ENCODE measurements at regions not wholly inside any gene's neighbourhood (a gene's known extent, or its start where the extent isn't known, plus 50 kb on each side); places are given as distances from the start of the nearest gene placed in this dataset.

DNA sequence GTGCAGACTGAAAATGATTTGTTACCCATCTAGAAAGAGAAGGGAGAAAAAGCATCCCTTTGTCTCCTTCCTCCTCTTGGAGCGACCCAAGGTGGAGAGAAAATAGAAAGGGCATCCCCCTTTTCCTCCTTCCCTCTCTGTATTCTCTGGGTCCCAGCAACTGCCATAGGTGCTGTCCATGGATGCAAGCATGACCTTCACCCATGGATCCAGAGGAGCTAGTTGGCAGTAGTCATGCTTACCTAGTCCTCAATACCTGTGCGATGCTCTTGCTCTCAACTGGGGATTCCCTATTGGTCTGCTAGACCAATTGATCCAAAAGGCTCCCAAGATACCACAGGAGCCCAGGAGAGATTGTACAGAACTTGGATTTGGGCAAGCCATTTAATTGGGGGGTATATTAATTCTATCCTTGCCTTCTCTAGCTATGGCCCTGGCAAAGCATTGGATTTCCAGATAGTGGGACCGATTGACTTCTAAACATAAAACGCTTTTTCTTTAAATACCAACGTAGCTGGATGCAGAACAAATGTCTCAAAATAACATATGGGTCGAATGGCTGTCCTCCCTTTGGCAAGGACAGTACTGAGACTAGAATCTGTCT is 547.8 kb upstream of the IGFBP3 start:
- DNase-seq, result peak; percentile 43

DNA sequence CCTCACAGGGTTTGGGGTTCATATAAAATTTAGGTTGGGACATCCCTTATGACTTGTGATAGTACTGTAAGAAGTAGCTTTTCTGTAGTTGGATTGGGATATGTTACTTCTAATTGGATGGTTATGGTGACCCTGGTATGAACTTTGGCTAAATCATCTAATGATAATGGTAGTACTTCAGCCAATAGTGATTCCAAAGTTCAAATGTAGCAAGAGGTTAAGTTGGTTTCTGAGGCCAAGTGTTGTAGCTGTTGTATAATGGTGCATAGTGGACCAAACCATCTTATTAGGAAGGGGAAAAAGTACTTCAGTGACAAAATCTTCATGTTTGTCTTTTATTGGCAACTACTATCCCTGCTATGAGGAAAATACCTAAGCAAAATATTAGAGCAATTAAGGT is 542.1 kb upstream of the IGFBP3 start:
- no peak for DNase-seq

DNA sequence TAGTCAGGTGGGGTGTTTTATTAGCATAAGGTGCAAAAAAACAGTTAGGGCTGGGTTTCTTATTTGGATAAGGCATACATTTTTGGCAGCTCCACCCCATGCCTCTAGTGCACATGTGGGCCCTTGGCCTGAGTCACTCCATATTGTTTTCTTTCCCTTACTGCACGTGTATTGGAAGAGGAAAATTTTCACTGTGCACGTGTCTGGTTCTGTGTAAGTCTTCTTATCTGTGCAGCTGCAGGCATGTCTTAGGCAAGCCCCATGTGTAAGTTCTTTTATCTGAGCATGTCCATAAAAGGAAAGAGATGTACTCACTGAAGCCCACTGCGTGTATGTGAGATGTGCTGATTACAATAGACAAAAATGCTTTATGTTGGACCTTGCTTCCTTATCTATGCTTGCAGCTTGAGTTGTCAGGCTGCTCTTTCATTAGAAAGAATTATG is 540.3 kb upstream of the IGFBP3 start:
- no peak for DNase-seq

DNA sequence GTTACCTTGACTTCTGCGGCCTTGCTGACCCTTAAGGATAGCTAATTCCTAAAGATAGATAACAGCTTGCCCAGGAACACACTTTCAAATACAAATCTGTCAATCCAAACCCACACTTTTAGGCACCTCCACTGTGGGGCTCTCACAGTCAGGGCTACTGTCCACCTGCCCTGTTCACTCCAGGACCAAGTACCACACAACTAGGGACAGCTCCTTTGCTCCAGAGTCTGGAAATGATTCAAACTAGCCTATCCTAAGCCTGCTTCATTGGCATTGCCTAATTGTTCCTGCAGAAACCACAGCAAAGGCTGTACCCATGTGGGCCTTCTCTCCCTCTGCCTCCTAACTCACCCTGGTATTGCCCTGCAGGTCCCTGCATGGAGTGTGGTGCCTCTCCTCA is 538.9 kb upstream of the IGFBP3 start:
- no peak for DNase-seq

- DNase-seq, result no peak
These were observed 533.7 kb upstream of the IGFBP3 start for GRCh38 chr7:46454816-46455215.

DNA sequence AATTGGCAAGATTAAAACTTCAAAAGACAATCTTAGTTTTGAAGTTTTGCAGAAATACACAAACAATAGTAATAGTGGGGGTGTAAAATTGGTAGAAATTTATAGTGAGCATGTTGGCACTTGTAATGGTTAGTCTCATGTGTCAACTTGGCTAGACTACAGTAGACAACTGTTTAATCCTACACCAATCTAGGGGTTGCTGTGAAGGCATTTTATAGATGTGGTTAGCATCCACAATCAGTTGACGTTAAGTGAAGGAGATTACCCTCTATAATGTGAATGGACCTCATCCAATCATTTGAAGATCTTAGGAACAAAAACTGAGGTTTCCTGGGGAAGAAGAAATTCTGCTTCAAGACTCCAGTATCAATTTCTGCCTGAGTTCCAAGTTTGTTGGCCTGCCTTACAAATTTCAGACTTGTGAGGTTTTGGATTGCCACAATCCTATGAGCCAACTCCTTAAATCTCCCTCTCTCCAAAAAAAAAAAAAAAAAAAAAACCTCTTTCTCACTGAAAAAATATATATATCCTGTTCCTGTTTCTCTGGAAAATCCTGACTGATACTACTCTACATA is 531.6 kb upstream of the IGFBP3 start:
- DNase-seq, result no peak

DNA sequence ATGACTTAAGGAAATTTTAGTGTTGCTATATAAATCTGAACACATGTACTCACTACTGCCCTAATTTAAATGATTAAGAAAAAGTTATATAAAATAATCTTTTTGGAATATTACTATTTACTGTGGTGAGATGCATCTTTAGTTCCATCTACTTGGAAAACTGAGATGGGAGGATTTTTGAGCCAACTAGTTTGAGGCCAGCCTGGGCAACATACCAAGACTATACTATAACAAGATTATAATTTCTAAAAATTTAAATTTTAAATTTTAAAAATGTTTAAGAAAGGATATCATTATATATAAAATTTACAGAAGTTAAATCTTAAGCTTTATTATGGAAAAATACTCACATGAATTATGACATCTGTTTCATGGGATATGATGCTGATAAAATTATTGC is 530.8 kb upstream of the IGFBP3 start:
- DNase-seq, result no peak

DNA sequence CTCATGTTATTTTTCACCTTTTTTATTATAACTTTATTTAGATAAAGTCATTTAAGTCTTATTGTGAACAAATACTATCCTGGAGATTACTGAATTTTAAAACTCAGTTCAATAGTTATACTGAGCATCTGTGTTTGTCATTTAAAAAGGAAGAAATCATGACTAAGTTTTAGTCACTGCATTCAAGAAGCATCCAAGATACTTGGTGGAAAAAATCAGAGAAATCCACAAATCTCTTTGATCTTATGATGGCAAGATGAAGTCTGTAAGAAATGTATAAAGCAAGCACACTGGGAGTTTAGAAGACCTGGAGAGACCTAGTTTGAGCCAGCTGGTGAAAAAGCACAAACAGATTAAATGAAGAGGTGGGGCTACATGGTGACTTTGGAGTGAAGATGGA is 529.8 kb upstream of the IGFBP3 start:
- no peak for DNase-seq

DNA sequence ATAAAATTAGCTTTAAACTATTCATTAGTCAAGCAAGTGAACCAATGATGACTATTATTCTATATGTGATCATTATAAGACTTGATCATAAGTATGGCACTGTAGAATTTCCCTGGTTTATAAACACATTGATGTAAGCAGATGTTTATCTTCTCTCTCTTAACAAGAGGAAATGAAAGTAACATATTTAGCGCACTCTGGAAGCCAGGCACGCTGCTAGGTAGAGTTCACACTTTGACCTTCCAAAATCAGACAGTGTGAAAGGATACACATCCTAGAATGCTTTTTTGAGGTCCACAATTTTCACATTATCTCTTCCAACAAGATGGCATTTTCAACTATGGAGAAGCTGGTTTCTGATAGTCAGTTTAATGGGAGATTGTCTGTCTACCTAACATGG is 529.4 kb upstream of the IGFBP3 start:
- DNase-seq, result peak; percentile 62

DNA sequence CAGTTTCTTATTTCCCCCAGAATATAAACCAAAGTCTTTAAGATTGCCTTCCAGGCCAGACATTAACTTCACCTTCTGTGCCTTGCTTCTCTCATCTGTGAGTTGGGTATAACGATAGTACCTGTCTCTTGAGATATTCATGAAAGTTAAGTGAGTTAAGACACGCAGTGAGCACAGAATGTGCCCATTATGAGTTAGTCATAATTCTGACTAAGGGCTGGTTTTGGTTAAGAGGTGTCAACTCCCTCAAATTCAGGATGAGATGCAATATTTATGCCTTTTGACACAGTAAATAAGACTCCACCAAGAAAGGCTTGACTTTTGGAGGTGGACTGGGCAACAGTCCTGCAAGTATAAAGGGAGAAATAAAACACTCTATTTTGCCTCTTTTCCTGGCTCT is 528.7 kb upstream of the IGFBP3 start:
- no peak for DNase-seq

DNA sequence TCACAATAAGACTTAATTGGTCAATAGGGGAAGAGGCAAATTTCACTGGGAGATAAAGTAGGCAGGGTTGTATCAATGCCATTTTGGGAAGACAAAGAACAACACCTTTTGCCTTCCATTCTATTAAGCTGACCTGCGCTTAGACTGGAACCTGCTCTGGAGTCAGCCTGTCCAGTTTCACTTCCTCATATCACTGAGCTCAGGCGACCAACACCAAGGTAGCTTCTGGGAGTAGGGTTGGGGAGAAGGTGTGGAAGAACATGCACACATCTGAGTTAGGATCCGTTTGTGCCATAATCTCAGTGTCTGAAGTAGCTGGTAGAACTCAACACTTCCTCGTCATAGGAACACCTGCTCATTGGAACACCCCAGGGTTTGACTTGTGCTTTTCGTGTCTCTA is 527.4 kb upstream of the IGFBP3 start:
- peak; percentile 86 for DNase-seq

- DNase-seq, result no peak
These were observed 525.1 kb upstream of the IGFBP3 start for GRCh38 chr7:46446151-46446550.

- DNase-seq, result no peak
These were observed 523.2 kb upstream of the IGFBP3 start for GRCh38 chr7:46444256-46444655.

DNA sequence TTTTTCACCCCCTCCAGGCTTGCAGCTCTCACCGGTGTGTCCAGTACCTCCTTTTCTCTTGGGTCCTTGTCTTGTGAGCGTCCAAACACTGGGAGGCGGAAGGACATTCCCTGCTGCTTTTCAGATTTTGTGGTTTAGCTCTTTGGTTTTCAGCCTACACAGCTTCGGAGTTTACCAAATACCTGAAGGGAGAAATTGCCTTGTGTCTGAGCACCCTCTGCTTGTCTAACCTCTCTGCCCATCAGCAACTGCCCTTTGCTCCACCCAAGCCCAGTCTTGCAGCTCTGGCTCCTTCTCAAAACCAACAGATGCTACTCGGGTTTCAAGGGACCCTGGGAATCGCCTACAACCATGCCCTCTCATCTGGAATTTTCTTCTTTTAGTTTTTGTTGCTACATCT is 519.1 kb upstream of the IGFBP3 start:
- DNase-seq, result no peak

DNA sequence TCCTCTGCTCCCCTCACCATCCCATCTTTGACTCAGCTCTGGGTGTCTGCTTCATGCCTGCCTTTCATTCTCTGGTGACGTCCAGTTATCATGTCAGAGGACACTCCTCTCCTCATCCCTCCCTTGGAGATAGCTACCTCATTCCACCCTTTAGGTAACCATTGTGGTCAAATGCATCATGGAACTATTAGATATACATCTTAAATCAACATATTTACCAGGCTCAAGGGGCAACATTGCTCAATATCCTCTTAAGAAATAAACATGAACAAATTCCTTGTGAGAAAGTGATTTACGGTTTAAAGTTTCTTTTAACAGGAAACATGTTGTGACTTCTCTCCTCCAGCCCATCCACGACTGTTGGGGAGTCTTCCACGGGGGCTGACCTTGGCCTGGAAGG is 511.6 kb upstream of the IGFBP3 start:
- no peak for DNase-seq

DNA sequence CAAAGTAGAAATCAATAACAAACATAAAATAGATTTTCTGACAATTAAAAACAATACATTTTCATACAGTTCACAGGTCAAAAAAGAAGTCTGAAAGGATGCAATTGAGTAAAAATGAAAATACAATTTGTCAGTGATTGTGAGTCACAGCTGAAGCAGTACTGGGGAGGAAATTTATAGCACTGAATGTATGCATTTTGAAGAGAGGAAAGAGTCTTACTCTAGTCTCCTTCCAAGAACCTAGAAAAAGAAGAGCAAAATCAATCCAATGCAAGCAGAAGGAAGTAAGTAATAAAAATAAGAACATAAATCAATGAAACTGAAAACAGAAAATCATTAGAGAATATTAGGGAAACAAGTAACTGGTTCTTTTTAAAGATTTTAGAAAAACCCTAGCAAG is 507.2 kb upstream of the IGFBP3 start:
- no peak for DNase-seq

DNA sequence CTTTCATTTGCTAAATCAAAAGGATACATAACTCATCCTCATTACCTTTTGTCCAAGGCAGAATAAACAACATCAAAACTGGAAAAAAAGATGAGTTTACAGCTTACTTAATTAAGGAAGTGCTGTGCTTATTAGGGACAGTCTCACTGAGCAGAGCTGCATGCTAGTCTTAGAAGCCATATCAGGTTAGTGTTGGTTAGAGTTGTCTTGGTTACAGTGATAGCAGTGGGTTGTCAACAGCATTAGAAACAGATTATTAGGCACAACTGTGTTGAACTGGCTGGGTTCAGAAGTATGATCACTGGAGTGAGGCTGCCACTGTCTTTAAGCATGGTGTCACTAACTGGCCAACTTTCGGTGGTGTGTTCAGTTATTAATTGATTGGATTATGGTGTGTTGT is 503.9 kb upstream of the IGFBP3 start:
- no peak for DNase-seq

GRCh38 chr7:46421441-46422230 is 500.6 kb upstream of the IGFBP3 start:
- DNase-seq, result no peak

GRCh38 chr7:46414946-46415345 is 493.9 kb upstream of the IGFBP3 start:
- no peak for DNase-seq

GRCh38 chr7:46411236-46411635 is 490.2 kb upstream of the IGFBP3 start:
- DNase-seq, result no peak

GRCh38 chr7:46407125-46407524 is 486.1 kb upstream of the IGFBP3 start:
- DNase-seq, result no peak

DNA sequence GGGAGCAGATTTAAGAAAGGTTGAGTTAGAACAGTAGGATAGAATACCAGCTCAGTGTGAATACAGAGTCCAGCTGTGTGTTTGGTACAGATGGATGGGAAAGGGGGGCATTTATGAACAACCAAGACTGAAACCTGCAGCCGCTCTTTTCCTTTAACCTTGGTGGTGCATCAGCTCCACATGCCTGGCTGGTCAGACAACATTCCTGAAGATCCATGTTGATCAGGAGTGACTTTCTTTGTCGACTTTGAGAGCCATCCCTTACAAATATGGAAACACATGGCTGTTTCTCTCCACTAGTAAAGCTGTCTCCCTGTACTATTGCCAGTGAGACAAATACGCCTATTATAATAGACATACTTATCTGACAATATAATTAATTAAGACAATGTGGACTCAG is 476.5 kb upstream of the IGFBP3 start:
- DNase-seq, result no peak

DNA sequence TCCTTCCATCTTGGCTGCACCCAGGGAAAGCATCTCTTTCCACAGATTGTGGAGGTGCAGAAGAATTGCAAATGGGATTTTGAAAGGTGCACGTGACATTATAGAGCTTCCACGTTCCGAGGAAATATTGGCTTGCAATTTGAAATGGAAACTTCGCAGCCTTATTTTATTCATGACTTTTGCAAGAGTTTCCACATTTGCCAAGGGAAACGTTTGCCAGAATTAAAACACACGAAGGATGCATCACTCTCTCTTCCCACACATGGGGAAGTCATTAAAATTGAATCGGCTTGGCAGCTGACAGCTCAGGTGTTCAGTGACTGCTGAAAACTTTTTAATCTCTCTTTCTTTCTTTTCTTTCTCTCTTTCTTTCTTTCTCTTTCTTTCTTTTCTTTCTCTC is 475.4 kb upstream of the IGFBP3 start:
- no peak for DNase-seq

DNA sequence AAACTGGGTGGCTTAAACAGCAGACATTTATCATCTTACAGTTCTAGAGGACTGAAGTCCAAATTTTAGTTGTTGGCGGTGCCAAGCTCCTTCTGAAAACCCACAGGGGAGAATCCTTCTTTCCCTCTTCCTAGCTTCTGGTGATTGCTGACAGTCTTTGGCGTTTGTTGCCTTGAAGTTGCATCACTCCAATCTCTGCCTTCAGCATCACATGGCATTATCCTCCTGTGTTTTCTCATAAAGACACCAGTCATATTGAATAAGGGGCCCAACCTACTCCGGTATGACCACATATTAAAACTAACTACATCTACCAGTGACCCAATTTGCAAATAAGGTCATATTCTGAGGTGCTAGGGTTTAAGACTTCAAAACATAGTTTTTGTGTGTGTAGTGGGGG is 472.1 kb upstream of the IGFBP3 start:
- no peak for DNase-seq
